ENCODE measurements at regions not wholly inside any gene's neighbourhood (a gene's known extent, or its start where the extent isn't known, plus 50 kb on each side); places are given as distances from the start of the nearest gene placed in this dataset.

DNA sequence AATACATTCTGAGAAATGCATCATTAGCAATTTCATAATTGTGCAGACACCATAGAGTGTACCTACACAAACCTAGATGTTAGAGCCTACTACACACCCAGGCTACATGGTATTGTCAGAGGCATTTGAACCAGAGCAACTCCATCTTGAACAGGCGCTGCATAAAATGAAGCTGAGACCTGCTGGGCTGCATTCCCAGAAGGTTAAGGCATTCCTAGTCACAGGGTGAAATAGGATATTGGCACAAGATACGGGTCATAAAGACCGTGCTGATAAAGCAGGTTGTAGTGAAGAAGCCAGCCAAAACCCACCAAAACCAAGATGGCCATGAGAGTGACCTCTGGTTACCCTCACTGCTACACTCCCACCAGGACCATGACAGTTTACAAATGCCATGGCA is 116.4 kb downstream of the LARP7 start:
- TF ChIP-seq, protein P1, sequence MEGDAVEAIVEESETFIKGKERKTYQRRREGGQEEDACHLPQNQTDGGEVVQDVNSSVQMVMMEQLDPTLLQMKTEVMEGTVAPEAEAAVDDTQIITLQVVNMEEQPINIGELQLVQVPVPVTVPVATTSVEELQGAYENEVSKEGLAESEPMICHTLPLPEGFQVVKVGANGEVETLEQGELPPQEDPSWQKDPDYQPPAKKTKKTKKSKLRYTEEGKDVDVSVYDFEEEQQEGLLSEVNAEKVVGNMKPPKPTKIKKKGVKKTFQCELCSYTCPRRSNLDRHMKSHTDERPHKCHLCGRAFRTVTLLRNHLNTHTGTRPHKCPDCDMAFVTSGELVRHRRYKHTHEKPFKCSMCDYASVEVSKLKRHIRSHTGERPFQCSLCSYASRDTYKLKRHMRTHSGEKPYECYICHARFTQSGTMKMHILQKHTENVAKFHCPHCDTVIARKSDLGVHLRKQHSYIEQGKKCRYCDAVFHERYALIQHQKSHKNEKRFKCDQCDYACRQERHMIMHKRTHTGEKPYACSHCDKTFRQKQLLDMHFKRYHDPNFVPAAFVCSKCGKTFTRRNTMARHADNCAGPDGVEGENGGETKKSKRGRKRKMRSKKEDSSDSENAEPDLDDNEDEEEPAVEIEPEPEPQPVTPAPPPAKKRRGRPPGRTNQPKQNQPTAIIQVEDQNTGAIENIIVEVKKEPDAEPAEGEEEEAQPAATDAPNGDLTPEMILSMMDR (IDR thresholded peaks at IDR 0.05; ENCODE audit: low read depth, low read length): no peak
- TF ChIP-seq POLR2A (IDR thresholded peaks at IDR 0.05; ENCODE audit: extremely low read depth, insufficient read length): no peak
- no peak for TF ChIP-seq MYC (IDR thresholded peaks at IDR 0.05; ENCODE audit: low read depth, low read length)

All from NB4 (cell line).